ENCODE measurements at regions not wholly inside any gene's neighbourhood (a gene's known extent, or its start where the extent isn't known, plus 50 kb on each side); places are given as distances from the start of the nearest gene placed in this dataset.

- DNase-seq (ENCODE audit: low spot score) (no peak), ATAC-seq (ENCODE audit: low FRiP score) (no peak)
- TF ChIP-seq CTCF (IDR thresholded peaks at IDR 0.05) = no peak
Measured at GRCh38 chr9:107144475-107144874, 138.6 kb upstream of the RAD23B start.

- ATAC-seq (ENCODE audit: low FRiP score) (no peak), DNase-seq (ENCODE audit: low spot score) (no peak)
- TF ChIP-seq CTCF (IDR thresholded peaks at IDR 0.05) = no peak
Measured at GRCh38 chr9:107147134-107147533, 135.9 kb upstream of the RAD23B start.

GRCh38 chr9:107148216-107148615, 134.9 kb upstream of the RAD23B start:
- no peak for TF ChIP-seq CTCF (IDR thresholded peaks at IDR 0.05)
- DNase-seq (ENCODE audit: low spot score) = no peak
- no peak for ATAC-seq (ENCODE audit: low FRiP score)

GRCh38 chr9:107149756-107150155, 133.3 kb upstream of the RAD23B start:
- DNase-seq (ENCODE audit: low spot score) = no peak
- no peak for ATAC-seq (ENCODE audit: low FRiP score)
- no peak for TF ChIP-seq CTCF (IDR thresholded peaks at IDR 0.05)

GRCh38 chr9:107153336-107153735, 129.7 kb upstream of the RAD23B start:
- DNase-seq (ENCODE audit: low spot score) (no peak), ATAC-seq (ENCODE audit: low FRiP score) (no peak)
- TF ChIP-seq CTCF (IDR thresholded peaks at IDR 0.05) = no peak

GRCh38 chr9:107154291-107154690, 128.8 kb upstream of the RAD23B start:
- no peak for TF ChIP-seq CTCF (IDR thresholded peaks at IDR 0.05)
- ATAC-seq (ENCODE audit: low FRiP score) (no peak), DNase-seq (ENCODE audit: low spot score) (no peak)

- no peak for TF ChIP-seq CTCF (IDR thresholded peaks at IDR 0.05)
- no peak for ATAC-seq (ENCODE audit: low FRiP score)
- DNase-seq (ENCODE audit: low spot score) = no peak
Measured at GRCh38 chr9:107154766-107155165, 128.3 kb upstream of the RAD23B start.
